WERI-Rb-1 (cell line): ENCODE measurements at regions not wholly inside any gene's neighbourhood (a gene's known extent, or its start where the extent isn't known, plus 50 kb on each side); places are given as distances from the start of the nearest gene placed in this dataset.

ENCODE experiments used
- DNase-seq: peaks from one replicate; pipeline ENCODE4 v3.0.0-alpha.2; 2020
- H3K27ac ChIP-seq: fragments of 250-450 bp; sonication (Bioruptor Pico); 2 replicates; pipeline ENCODE4 v1.5.1; 2020; ENCODE audit warnings: mild to moderate bottlenecking, moderate library complexity
- H3K27me3 ChIP-seq: fragments of 250-450 bp; sonication (Bioruptor Pico); 2 replicates; pipeline ENCODE4 v1.5.1; 2021; ENCODE audit warnings: mild to moderate bottlenecking, low read depth, moderate library complexity; ENCODE audit not compliant: insufficient read depth, severe bottlenecking
- H3K36me3 ChIP-seq: fragments of 250-450 bp; sonication (Bioruptor Pico); 2 replicates; pipeline ENCODE4 v1.5.1; 2020; ENCODE audit warnings: mild to moderate bottlenecking, moderate library complexity
- H3K4me3 ChIP-seq: 2 replicates; pipeline ENCODE4 v1.5.1; 2011; ENCODE audit warnings: low read depth, mild to moderate bottlenecking, control low read depth, low read length
- H3K9me3 ChIP-seq: fragments of 250-450 bp; sonication (Bioruptor Pico); 2 replicates; pipeline ENCODE4 v1.5.1; 2021; ENCODE audit warnings: mild to moderate bottlenecking, moderate library complexity; ENCODE audit not compliant: severe bottlenecking
- TF ChIP-seq, protein P1 (sequence below): IDR thresholded peaks from 2 replicates; pipeline ENCODE4 v1.5.1; 2011; ENCODE audit warnings: low read depth, mild to moderate bottlenecking, control low read depth, inconsistent platforms, low read length

GRCh38 chr6:132198040-132198439, 203.2 kb downstream of the MOXD1 start:
- no peak overlapping the region for H3K27ac ChIP-seq
- no peak overlapping the region for H3K4me3 ChIP-seq
- no peaks in the 10 kb centered on the region for H3K9me3 ChIP-seq
- H3K36me3 ChIP-seq = no peaks in the 10 kb centered on the region
- no peak for DNase-seq
- peaks cover 78% of the 10 kb centered on the region for H3K27me3 ChIP-seq
- TF ChIP-seq, protein P1, sequence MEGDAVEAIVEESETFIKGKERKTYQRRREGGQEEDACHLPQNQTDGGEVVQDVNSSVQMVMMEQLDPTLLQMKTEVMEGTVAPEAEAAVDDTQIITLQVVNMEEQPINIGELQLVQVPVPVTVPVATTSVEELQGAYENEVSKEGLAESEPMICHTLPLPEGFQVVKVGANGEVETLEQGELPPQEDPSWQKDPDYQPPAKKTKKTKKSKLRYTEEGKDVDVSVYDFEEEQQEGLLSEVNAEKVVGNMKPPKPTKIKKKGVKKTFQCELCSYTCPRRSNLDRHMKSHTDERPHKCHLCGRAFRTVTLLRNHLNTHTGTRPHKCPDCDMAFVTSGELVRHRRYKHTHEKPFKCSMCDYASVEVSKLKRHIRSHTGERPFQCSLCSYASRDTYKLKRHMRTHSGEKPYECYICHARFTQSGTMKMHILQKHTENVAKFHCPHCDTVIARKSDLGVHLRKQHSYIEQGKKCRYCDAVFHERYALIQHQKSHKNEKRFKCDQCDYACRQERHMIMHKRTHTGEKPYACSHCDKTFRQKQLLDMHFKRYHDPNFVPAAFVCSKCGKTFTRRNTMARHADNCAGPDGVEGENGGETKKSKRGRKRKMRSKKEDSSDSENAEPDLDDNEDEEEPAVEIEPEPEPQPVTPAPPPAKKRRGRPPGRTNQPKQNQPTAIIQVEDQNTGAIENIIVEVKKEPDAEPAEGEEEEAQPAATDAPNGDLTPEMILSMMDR = no peak

DNA sequence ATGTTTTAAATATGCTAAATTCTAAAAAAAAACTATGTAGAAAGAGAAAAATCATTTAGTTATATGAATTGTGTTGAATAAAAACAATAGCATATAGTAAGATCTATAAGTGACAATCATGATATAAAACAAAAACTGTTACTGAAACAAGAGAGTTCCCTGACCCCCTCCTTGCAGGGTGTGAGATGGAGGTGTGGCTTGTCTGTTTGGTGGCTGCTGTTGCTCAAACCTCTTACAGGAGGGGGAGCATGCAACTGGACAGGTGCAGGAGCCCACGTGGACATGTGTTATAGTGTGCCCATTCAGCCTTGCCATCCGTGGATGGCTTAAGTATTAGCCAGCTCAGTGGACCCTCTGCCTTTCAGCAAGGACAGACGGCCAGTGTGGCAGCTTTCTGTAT, 206.7 kb downstream of the MOXD1 start:
- no peak for DNase-seq
- Histone ChIP-seq H3K27me3 (peaks cover 69% of the 10 kb centered on the region), H3K27ac (no peak overlapping the region), H3K9me3 (no peaks in the 10 kb centered on the region), H3K36me3 (no peaks in the 10 kb centered on the region), H3K4me3 (no peak overlapping the region)
- TF ChIP-seq, protein P1 = no peak

GRCh38 chr6:132192631-132193030, 208.6 kb downstream of the MOXD1 start:
- H3K9me3 ChIP-seq = no peaks in the 10 kb centered on the region
- H3K27me3 ChIP-seq = peaks cover 55% of the 10 kb centered on the region
- H3K4me3 ChIP-seq = no peak overlapping the region
- no peak overlapping the region for H3K27ac ChIP-seq
- TF ChIP-seq, protein P1 = no peak
- H3K36me3 ChIP-seq = no peaks in the 10 kb centered on the region
- no peak for DNase-seq

- H3K27me3 ChIP-seq = peaks cover 51% of the 10 kb centered on the region
- TF ChIP-seq, protein P1 = no peak
- DNase-seq = no peak
- no peaks in the 10 kb centered on the region for H3K36me3 ChIP-seq
- no peak overlapping the region for H3K4me3 ChIP-seq
- H3K27ac ChIP-seq = no peak overlapping the region
- H3K9me3 ChIP-seq = no peaks in the 10 kb centered on the region
These were observed 210.5 kb downstream of the MOXD1 start for GRCh38 chr6:132190815-132191175.

DNA sequence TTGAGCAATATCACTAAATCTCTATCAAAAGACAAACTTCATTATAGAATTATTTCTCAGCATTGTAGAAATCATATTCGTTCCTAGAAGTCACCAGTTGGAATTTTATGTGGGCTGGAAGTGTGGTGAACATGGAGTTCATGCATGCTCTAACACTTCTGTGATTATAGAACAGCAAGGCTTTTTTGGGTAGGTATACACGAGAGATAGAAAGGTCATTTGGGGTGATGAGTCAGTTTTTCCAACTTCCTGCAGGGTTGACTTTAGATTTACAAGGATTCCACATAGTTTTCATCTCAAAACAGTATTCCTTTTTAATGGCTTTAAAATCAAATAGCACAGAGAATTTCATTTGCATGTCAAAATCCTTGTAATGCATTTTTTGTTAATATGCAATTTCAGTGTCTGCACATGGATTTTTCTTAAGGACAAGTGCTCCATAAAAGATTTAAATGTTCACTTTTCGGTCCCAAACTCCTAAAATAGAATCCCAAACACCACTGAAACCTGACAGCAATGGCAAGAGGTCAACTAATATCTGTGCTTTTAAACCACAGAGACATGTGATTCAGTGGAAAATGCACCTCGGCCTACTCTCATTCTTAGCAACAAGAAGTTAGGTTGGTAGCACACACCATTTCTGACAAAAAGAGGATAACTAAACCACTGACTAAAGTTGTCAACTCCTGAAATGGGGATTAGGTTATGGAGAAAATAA, 211.0 kb downstream of the MOXD1 start:
- Histone ChIP-seq H3K27ac (no peak overlapping the region), H3K9me3 (no peaks in the 10 kb centered on the region), H3K27me3 (peaks cover 53% of the 10 kb centered on the region), H3K36me3 (no peaks in the 10 kb centered on the region), H3K4me3 (no peak overlapping the region)
- TF ChIP-seq, protein P1 = no peak
- DNase-seq = no peak

DNA sequence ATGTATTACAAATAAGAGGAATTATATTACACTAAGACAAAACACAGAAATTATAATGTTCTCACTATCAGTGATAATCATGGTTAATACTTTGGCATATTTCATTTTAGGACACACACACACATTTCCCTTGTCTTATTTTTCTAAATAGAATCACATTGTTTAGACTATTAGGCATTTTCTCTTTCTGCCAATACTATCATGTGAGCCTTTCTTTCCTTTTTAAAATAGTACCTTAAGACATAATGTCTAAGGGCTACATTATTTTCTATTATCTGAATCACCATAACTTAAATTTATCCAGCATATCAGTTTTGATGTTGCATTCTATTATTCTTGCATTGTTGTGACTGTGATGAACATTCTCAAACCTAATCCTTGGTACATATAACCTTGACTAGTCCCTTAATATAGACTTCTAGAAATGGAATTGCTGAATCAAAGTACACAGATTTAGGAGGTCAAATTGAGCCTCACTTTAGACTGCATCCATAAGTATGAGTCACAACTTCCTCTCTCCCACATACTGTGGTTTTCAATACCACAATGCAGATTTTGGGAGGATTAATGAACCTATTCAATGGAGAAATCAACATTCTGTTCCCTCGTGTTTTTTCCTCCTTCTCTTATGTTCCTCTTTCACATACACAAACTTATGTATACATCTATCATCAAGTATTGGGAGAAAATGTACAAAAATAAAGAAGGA, 212.6 kb downstream of the MOXD1 start:
- Histone ChIP-seq H3K27ac (no peak overlapping the region), H3K27me3 (peaks cover 54% of the 10 kb centered on the region), H3K36me3 (no peaks in the 10 kb centered on the region), H3K9me3 (no peaks in the 10 kb centered on the region), H3K4me3 (no peak overlapping the region)
- TF ChIP-seq, protein P1 = no peak
- DNase-seq = no peak
